HepG2 (cell line): ENCODE measurements at regions not wholly inside any gene's neighbourhood (a gene's known extent, or its start where the extent isn't known, plus 50 kb on each side); places are given as distances from the start of the nearest gene placed in this dataset.

ENCODE experiments used
- ATAC-seq: fragments of 200-7000 bp; cut with Tn5 transposase; 3 replicates; pipeline ENCODE4 v1.9.1; 2020; ENCODE audit warnings: mild to moderate bottlenecking, moderate library complexity
- BruUV-seq: library from RNA; stranded (reverse); fragments of 400-500 nt; replicated peaks from 2 replicates; lab custom pipeline; 2021; lab: Mats Ljungman, UMichigan
- CTCF ChIA-PET: fragments of 300-600 bp; formaldehyde crosslinking; extraction: SDS; loops from one replicate; lab custom pipeline; 2021; ENCODE audit warnings: low total read pairs, inconsistent platforms, low intra/inter-chr PET ratio; lab: Yijun Ruan, JAX
- POLR2A ChIA-PET: fragments of 350-600 bp; sonication (Branson Sonifier 250); formaldehyde crosslinking; loops from one replicate; lab custom pipeline; 2020; ENCODE audit warnings: antibody characterized with exemption, inconsistent platforms; lab: Yijun Ruan, JAX
- DNase-seq: peaks from one replicate; pipeline ENCODE4 v3.0.0-alpha.2; 2015; ENCODE audit warnings: low spot score
- FAIRE-seq: peaks from 3 replicates; lab custom pipeline; 2011; peaks lifted over from hg19 to GRCh38; lab: Jason Lieb, UNC
- H2AFZ ChIP-seq: one replicate; pipeline ENCODE4 v1.6.1; 2011; ENCODE audit warnings: low read length, inconsistent platforms
- H3K27ac ChIP-seq: fragments of 300-600 bp; 3 replicates; pipeline ENCODE4 v1.8.0; 2011; ENCODE audit warnings: mixed run types, mild to moderate bottlenecking, mixed read lengths, low read length, inconsistent platforms; ENCODE audit not compliant: insufficient read depth; ENCODE audit errors: extremely low read length
- H3K27me3 ChIP-seq, 2 experiments: fragments of 200-600 bp in 1 of 2; 2 replicates in 1 of 2; 3 replicates in 1 of 2; pipeline versions ENCODE4 v1.6.0 to v1.8.0; 2011; ENCODE audit warnings: low read length in 2 of 2, mild to moderate bottlenecking in 2 of 2, moderate library complexity in 2 of 2, inconsistent platforms in 1 of 2; ENCODE audit not compliant: insufficient read depth in 2 of 2, control insufficient read depth in 1 of 2
- H3K36me3 ChIP-seq, 2 experiments: fragments of 200-600 bp in 1 of 2; replicated peaks in 1 of 2; 2 replicates in 1 of 2; 3 replicates in 1 of 2; pipeline versions ENCODE4 v1.5.1 to v1.8.0; 2011; ENCODE audit warnings: low read length in 2 of 2, inconsistent platforms in 1 of 2; ENCODE audit not compliant: insufficient read depth in 2 of 2, control insufficient read depth in 1 of 2
- H3K4me1 ChIP-seq: 2 replicates; pipeline ENCODE4 v1.5.1; 2012; ENCODE audit warnings: low read length, inconsistent platforms; ENCODE audit not compliant: insufficient read depth
- H3K4me2 ChIP-seq: 2 replicates; pipeline ENCODE4 v1.6.0; 2011; ENCODE audit warnings: low read depth, low read length, inconsistent platforms
- H3K4me3 ChIP-seq, 3 experiments: fragments of 200-600 bp in 1 of 3; sonication (generic), shearing (Covaris generic) in 1 of 3; replicated peaks in 1 of 3; 2 replicates each; pipeline ENCODE4 v1.5.1; 2011 to 2016; ENCODE audit warnings: low read length in 3 of 3, inconsistent platforms in 2 of 3, low read depth in 2 of 3, mild to moderate bottlenecking in 2 of 3, control low read depth in 1 of 3, mixed read lengths in 1 of 3; ENCODE audit not compliant: insufficient read depth in 1 of 3
- H3K79me2 ChIP-seq: one replicate; pipeline ENCODE4 v1.6.1; 2011; ENCODE audit warnings: low read length, inconsistent platforms; ENCODE audit not compliant: insufficient read depth
- H3K9ac ChIP-seq: 2 replicates; pipeline ENCODE4 v1.6.0; 2011; ENCODE audit warnings: mild to moderate bottlenecking, low read depth, low read length, inconsistent platforms; ENCODE audit not compliant: insufficient read depth
- H3K9me3 ChIP-seq: 2 replicates; pipeline ENCODE4 v1.5.1; 2012; ENCODE audit warnings: mild to moderate bottlenecking, low read length
- H4K20me1 ChIP-seq: 2 replicates; pipeline ENCODE4 v1.6.0; 2011; ENCODE audit warnings: inconsistent platforms, mild to moderate bottlenecking, low read length, moderate library complexity; ENCODE audit not compliant: insufficient read depth
- HNF4G ChIP-seq, 2 experiments: sonication (generic) in 1 of 2; formaldehyde crosslinking in 1 of 2; IDR thresholded peaks; 2 replicates each; pipeline versions ENCODE4 v1.4.0 to v1.6.1; 2011 to 2020; ENCODE audit warnings: borderline replicate concordance in 2 of 2, low read depth in 2 of 2, mild to moderate bottlenecking in 2 of 2, low read length in 1 of 2, missing genetic modification reagents in 1 of 2, moderate library complexity in 1 of 2
- PHF8 ChIP-seq: sonication (generic); formaldehyde crosslinking; IDR thresholded peaks from 2 replicates; pipeline ENCODE4 v1.5.0; 2020; ENCODE audit warnings: missing genetic modification reagents
- SKI ChIP-seq: fragments of 450-650 bp; IDR thresholded peaks from one replicate; pipeline ENCODE4 v1.6.1; 2018; ENCODE audit warnings: mild to moderate bottlenecking; ENCODE audit not compliant: partially characterized antibody
- ZNF589 ChIP-seq: sonication (generic); formaldehyde crosslinking; conservative IDR thresholded peaks from 2 replicates; pipeline ENCODE4 v1.8.0; 2022; ENCODE audit warnings: mild to moderate bottlenecking, moderate library complexity, missing genetic modification reagents
- WGBS: methylation state at CpG from one replicate; pipeline ENCODE4 v1.1.6; 2017; ENCODE audit warnings: low lambda C conversion rate; 5-methylcytosine and 5-hydroxymethylcytosine counted together
- in situ Hi-C: cut with HindIII; loops from 2 replicates; pipeline ENCODE4 v1.10.0; 2017; ENCODE audit warnings: low pct_unique_long_range_greater_than_20kb; ENCODE audit not compliant: extremely low pct_ligation_motif_present
- intact Hi-C: fragments of 100-400 bp; cut with micrococcal nuclease; formaldehyde crosslinking; loops from one replicate; pipeline ENCODE4 v1.10.0; 2022; ENCODE audit not compliant: unreplicated experiment
- TF ChIP-seq, protein P1 (sequence below): sonication (generic); formaldehyde crosslinking; IDR thresholded peaks from 2 replicates; pipeline ENCODE4 v1.8.1; 2023; ENCODE audit warnings: mild to moderate bottlenecking, missing genetic modification reagents, borderline replicate concordance
- TF ChIP-seq, protein P2 (sequence below): fragments of 450-650 bp; IDR thresholded peaks from 2 replicates; pipeline ENCODE4 v1.6.1; 2016
- TF ChIP-seq, protein P3 (sequence below), 2 experiments: sonication (generic) in 1 of 2; formaldehyde crosslinking in 1 of 2; IDR thresholded peaks; 2 replicates each; pipeline versions ENCODE4 v1.6.1 to v1.9.0; 2014 to 2022; ENCODE audit warnings: antibody characterized with exemption in 1 of 2, borderline replicate concordance in 1 of 2, inconsistent platforms in 1 of 2, low read depth in 1 of 2, missing genetic modification reagents in 1 of 2

DNA sequence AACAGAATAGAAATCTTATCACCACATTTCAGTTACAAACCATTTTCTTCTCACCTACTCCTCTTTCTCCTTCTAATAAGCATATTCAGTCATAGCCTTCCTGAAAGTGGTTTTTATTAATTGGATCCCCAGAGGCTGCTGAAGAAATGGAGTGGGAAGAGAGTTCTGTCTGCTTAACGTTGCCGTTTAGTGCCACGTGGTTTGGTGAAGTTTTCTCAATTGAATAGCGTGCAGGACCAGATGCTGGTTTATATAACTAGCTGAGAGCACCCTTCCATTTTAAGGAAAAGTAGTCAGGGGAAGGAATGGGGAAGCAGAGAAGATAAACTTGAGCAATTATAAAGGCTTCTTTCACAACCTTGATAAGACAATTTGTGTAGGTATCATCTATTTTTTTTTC is 318.7 kb downstream of the PTH2R start:
- intact Hi-C loops: no loop called here
- FAIRE-seq: no peak
- no TSS peak for BruUV-seq
- no peak overlapping the region for H2AFZ ChIP-seq
- POLR2A ChIA-PET: no interaction called here
- H3K4me1 ChIP-seq: no peaks in the 10 kb centered on the region
- no peak overlapping the region for H3K27ac ChIP-seq
- DNase-seq: no peak
- TF ChIP-seq, protein P1, sequence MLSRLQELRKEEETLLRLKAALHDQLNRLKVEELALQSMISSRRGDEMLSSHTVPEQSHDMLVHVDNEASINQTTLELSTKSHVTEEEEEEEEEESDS: no peak
- TF ChIP-seq, protein P2, sequence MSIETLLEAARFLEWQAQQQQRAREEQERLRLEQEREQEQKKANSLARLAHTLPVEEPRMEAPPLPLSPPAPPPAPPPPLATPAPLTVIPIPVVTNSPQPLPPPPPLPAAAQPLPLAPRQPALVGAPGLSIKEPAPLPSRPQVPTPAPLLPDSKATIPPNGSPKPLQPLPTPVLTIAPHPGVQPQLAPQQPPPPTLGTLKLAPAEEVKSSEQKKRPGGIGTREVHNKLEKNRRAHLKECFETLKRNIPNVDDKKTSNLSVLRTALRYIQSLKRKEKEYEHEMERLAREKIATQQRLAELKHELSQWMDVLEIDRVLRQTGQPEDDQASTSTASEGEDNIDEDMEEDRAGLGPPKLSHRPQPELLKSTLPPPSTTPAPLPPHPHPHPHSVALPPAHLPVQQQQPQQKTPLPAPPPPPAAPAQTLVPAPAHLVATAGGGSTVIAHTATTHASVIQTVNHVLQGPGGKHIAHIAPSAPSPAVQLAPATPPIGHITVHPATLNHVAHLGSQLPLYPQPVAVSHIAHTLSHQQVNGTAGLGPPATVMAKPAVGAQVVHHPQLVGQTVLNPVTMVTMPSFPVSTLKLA: peak; percentile 77
- TF ChIP-seq, all 625 proteins: peak for 1
- no peak overlapping the region for H3K9ac ChIP-seq
- H3K4me2 ChIP-seq: no peak overlapping the region
- CTCF ChIA-PET: no interaction called here
- in situ Hi-C loops: no loop called here
- H3K9me3 ChIP-seq: no peaks in the 10 kb centered on the region
- ATAC-seq: no peak
- WGBS: 2% methylated on average over 4 of the region's 4 CpGs
- H3K4me3 ChIP-seq: no peak overlapping the region
- no peaks in the 10 kb centered on the region for H3K36me3 ChIP-seq
- no peaks in the 10 kb centered on the region for H3K79me2 ChIP-seq
- no peaks in the 10 kb centered on the region; a peak in 1 of 5 replicates for H3K27me3 ChIP-seq
- H4K20me1 ChIP-seq: no peaks in the 10 kb centered on the region

DNA sequence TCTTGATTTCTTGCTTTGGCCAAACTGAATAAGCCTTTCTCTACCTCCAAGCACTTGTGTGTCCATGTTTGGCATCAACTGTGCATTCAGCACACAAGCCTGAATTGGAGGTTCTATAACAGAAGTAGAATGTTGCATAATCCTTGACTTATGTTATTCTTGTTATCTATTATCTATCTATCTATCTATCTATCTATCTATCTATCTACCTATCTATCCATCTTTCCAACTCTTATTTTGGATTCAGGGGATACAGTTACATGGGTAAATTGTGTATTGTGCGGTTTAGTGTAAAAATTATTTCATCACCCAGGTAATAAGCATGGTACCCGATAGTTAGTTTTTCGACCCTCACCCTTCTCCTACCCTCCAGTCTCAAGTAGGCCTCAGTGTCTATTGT is 319.6 kb downstream of the PTH2R start:
- no peaks in the 10 kb centered on the region for H3K79me2 ChIP-seq
- DNase-seq: no peak
- no peak overlapping the region for H3K27ac ChIP-seq
- H3K27me3 ChIP-seq: no peaks in the 10 kb centered on the region; a peak in 1 of 5 replicates
- no peak overlapping the region for H3K9ac ChIP-seq
- TF ChIP-seq ZNF589 (no peak), SKI (no peak), HNF4G (IDR thresholded peaks at IDR 0.05; ENCODE audit: borderline replicate concordance, low read depth, low read length) (no peak), HNF4G (CRISPR knock-in tag; IDR thresholded peaks at IDR 0.05; ENCODE audit: borderline replicate concordance, low read depth) (no peak), PHF8 (no peak)
- TF ChIP-seq, protein P3, sequence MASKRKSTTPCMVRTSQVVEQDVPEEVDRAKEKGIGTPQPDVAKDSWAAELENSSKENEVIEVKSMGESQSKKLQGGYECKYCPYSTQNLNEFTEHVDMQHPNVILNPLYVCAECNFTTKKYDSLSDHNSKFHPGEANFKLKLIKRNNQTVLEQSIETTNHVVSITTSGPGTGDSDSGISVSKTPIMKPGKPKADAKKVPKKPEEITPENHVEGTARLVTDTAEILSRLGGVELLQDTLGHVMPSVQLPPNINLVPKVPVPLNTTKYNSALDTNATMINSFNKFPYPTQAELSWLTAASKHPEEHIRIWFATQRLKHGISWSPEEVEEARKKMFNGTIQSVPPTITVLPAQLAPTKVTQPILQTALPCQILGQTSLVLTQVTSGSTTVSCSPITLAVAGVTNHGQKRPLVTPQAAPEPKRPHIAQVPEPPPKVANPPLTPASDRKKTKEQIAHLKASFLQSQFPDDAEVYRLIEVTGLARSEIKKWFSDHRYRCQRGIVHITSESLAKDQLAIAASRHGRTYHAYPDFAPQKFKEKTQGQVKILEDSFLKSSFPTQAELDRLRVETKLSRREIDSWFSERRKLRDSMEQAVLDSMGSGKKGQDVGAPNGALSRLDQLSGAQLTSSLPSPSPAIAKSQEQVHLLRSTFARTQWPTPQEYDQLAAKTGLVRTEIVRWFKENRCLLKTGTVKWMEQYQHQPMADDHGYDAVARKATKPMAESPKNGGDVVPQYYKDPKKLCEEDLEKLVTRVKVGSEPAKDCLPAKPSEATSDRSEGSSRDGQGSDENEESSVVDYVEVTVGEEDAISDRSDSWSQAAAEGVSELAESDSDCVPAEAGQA (IDR thresholded peaks at IDR 0.05; ENCODE audit: low read depth): no peak
- TF ChIP-seq, protein P3 (CRISPR knock-in tag; IDR thresholded peaks at IDR 0.05; ENCODE audit: borderline replicate concordance): no peak
- WGBS: 7% methylated on average over 3 of the region's 3 CpGs
- no peaks in the 10 kb centered on the region for H4K20me1 ChIP-seq
- no peak overlapping the region for H3K4me3 ChIP-seq
- 0 out of 2 replicates have a peak, but pooled peaks cover 4% of the 10 kb centered on the region for H3K9me3 ChIP-seq
- no TSS peak for BruUV-seq
- CTCF ChIA-PET: no interaction called here
- H3K36me3 ChIP-seq: no peaks in the 10 kb centered on the region
- in situ Hi-C loops (no loop called here), intact Hi-C loops (no loop called here)
- H3K4me2 ChIP-seq: no peak overlapping the region
- FAIRE-seq: no peak
- POLR2A ChIA-PET: no interaction called here
- no peaks in the 10 kb centered on the region for H3K4me1 ChIP-seq
- ATAC-seq: no peak
- H2AFZ ChIP-seq: no peak overlapping the region
